Umbilical cord (tissue), 1 donor: ENCODE measurements at regions not wholly inside any gene's neighbourhood (a gene's known extent, or its start where the extent isn't known, plus 50 kb on each side); places are given as distances from the start of the nearest gene placed in this dataset.

Experiments
- DNase-seq: peaks from one replicate; pipeline ENCODE4 v3.0.0-alpha.2; 2015; ENCODE audit warnings: low spot score

DNA sequence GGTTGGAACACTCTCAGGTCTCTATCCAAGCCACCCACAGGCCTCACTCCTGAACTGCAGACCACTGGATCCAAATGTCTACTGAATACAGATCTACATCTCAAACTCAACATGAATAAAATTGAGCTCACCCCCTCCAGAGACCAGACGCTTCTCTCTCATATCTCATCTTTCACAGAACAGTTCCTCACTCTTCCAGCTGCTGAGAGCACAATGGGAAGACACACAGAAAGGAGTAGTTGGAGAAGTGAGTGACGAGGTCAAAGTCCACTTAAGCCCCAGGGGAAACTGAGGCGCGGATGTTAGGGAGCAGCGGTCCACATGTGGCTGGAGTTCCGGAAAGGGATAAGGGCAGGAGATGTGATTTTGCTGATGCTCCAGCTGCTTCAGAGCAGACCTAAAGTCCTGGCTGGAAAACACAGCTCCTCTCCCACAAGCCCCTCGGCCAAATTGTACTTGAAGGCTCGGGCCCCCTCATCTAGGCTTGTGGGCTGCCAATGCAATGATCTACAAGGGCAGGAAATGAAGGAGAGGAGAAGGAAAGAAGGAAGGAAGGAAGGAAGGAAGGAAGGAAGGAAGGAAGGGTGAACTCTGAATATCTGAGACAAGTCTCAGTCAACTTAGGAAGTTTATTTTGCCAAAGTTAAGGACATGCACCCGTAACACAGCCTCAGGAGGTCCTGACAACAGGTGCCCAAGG lies 211.2 kb upstream of the TLE3 start:
- DNase-seq: no peak

GRCh38 chr15:70308011-70308734 lies 210.5 kb upstream of the TLE3 start:
- DNase-seq: no peak

GRCh38 chr15:70306582-70306981 lies 208.9 kb upstream of the TLE3 start:
- no peak for DNase-seq

DNA sequence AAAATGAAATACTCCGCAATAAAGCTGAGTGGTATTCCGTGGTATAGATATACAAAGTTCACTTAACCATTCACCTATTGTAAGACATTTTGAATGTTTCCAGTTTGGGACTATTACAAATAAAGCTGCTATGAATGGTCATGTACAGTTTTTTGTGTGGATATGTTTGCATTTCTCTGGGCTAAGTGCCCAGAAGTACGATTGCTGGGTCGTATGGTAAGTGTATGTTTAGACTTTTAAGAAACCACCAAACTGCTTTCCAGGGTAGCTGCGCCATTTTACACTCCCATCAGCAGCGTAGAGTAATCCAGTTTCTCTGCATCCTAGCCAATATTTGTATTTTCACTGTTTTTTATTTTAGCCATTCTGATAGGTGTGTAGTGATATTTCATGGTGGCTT lies 208.4 kb upstream of the TLE3 start:
- DNase-seq: no peak

GRCh38 chr15:70303981-70304380 lies 206.3 kb upstream of the TLE3 start:
- DNase-seq: no peak

DNA sequence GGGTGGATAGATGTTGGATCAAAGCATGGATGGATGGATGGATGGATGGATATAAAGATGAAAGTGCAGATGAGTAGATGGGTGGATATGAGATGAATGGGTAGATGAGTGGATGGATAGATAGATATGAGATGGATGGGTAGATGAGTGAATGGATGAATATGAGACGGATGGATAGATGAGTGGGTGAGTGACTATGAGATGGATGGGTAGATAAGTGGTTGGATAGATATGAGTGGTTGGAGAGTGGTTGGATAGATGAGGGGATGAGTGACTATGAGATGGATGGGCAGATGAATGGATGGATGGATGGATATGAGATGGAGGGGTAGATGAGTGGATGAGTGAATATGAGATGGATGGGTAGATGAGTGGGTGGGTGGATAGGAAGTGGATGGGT lies 204.6 kb upstream of the TLE3 start:
- no peak for DNase-seq

GRCh38 chr15:70301396-70301795 lies 203.7 kb upstream of the TLE3 start:
- no peak for DNase-seq

DNA sequence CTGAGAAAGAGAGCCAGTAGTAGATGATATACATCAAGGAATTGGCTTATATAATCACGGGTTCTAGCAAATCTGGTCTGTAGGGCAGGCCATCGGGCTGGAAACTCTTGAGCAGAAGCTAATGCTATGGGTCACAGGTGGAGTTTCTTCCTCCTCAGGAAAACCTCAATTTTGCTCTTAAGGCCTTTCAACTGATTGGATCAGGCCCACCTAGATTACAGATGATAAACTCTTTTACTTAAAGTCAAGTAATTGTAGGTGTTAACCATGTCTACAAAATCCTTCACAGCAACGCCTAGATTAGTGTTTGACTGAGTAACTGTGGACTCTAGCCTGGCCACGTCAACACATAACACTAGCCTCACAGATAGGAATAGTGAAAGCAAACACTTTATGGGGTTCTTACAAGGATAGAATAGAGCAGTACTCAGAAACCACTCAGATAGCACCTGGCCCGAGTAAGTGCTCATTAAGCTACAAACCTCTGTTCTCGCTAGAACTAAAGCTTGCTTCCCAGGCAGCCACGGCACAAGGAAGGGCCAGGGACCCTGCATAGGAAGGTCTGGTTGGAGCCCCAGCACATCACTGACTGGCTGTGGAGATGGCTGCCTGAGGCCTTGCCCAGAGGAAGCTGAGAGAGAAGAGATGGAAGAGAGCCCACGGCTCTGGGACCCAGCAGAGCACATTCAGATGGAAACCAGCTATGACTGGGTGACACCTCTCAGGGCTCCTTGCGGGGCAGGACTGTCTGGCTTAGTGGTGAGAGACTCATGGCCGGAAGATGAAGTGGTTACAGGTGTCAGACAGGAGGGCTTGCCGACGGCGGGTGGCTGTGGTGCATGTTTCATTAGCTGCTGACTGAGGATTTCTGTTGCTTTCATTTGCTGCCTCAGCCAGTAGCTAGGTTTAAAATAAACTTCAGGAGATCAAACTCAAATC lies 202.5 kb upstream of the TLE3 start:
- DNase-seq: peak; percentile 50

DNA sequence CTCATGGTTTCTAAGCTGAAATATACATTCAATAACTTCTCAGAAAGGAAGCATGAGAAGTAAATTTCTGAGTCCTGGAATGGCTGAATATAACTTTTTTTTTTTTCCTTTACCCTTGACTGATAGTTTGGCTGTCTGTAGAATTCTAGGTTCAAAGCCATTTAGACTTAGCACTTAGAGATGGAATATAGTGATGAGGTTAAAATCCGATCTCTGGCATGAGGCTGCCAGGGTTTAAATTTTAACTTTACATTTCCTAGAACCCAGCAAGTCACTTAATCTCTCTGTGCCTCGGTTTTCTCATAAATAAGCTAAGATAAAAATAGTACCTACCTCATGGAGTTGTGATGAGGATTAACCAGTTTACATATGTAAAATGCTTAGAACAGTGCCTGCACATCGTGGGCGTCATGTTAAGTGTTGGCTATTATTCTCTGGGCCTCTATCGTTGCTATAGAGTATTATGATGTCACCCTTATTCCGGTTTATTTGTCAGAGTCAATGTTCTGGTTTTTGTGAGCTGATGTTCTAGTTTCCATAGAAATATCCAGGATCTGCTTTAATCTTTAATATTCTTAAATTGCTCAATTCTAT lies 199.8 kb upstream of the TLE3 start:
- DNase-seq: peak; percentile 75

DNA sequence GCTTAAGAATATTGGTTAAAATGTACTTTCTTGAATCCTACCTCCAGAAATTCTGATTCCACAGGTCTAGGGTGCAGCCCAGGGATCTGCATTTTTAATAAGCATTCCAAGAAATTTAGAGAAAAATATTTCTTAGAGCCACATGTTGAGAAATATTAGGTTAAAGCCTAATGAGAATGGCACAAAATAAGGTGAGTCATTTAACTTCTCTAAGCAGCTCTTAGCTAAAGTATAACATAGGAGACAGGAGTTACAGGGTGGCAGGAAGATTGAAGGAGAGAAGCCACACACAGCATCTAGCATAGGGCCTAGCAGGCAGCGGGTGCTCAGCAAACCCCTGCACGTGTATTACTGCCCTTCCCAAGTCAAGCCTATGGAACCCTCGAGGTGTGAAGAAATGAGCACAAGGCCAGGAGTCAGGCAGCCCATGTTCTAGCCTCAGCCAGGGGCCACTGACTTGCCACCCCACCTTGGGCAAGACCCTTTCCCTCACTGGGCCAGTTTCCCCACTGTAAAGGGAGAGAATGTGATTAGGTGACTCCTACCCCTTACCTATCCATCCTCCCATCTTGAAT lies 197.1 kb upstream of the TLE3 start:
- no peak for DNase-seq

DNA sequence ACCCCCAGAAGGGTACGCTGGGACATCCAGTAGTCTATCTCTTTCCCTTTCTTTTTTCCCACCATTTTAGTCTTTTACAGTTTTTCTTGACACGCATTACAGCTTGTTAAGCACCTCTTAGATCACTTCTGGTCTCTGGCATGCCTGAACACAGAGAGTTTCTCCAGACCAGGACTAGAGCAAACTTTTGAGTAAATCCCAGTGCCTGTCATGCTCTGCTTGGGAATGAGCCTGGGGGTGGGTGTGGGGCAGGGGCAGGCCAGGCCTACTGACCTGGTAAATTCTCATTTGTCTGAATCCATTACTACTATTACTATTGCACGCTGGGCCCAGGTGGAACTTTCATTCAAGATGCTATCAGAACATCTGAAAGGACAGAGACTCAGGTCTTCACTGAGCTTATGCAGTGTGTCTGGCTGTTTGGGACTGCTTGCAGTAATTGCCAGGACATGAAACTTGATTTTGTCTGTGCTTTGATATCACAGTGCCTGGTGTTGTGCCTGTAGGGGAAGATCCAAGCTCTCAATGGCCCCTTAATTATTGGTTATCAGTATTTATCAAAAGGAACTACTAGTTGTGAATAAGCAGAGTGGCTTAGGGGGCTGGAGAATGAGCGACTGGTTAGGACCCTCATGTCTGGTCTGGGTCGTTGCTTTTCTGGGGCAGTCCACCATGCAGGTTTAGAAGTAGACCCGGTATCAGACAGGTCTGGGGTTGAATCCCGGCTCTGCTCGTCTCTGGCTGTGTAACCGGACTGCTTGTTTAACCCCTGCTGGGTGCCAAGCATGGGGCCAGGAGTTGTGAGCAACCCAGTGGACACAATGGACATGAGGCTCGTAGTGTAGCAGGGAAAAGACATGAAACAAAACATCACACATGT lies 196.1 kb upstream of the TLE3 start:
- DNase-seq: peak; percentile 63

GRCh38 chr15:70293138-70293537 lies 195.4 kb upstream of the TLE3 start:
- no peak for DNase-seq

- DNase-seq: no peak
Measured at GRCh38 chr15:70292076-70292760, 194.5 kb upstream of the TLE3 start.

DNA sequence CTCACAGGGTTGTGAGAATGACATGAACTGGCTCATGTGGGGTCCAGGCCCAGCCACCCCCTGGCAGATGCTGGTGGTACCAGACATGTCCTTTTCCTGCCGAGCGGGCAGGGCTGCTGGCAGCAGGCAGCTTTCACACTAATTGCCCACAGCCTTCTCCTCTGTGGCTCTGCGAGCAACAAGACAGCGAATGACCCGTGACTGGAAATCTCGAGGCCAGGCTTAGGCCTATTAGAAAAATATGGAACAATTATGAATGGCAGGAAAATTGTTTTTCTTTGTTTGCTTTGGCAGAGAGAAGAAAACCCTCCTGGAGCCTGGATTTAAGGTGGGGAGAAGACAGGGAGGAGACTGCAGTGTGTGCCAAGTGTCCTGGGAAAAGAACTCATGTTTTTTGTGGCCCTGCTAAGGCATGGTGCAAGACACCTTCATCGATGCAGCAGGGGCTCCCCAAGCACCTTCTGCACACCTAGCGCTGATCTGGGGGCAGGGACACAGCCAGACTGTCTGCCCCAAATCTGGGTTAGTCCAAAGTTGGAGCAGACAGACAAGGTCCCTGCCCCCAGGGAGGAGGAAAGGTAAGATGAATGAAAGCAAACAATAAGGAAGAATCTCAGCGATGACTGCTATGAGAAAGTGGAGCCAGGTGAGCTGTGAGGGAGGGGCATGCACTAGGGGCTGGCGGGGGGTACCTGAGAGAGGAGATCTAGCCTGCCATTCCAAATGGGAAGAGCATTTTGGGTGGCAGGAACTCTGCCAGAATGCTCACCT lies 193.8 kb upstream of the TLE3 start:
- no peak for DNase-seq

- DNase-seq: no peak
Measured at GRCh38 chr15:70290708-70291107, 193.0 kb upstream of the TLE3 start.

DNA sequence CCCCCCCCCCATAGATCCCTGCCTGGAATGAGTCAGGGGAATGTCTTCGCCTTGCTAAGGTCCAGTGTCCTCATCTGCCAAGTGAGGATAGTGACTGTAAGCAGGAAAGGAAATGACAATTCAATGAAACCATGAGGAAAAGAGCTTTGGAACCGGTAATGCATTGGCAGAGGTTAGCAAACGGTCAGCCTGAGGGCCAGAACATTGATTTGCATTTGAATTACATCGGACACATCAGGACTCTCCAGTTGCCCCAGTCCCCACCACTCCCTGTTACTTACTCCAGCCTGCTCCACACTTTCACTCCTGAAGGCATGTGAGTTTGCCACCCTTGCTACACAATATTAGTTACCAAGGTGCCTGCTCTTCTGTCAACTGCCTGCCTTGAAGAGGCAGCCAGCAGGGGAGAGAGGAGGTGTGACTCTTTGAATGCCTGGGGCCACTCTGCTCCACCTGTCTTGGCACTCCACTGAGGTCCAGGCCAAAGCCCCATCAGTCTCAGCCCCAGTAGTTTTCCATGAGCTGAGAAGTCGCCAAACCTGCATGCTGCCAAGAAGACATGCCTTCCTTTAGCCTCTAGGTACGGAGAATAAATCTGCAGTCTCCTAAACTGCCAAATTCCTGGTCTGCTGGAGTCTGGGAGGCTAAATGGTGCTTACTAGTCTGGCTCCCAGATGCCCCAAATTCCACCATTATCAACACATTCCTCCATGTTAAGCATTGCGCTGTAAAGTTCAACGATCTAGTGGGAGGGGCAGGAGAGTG lies 191.7 kb upstream of the TLE3 start:
- DNase-seq: peak; percentile 95

DNA sequence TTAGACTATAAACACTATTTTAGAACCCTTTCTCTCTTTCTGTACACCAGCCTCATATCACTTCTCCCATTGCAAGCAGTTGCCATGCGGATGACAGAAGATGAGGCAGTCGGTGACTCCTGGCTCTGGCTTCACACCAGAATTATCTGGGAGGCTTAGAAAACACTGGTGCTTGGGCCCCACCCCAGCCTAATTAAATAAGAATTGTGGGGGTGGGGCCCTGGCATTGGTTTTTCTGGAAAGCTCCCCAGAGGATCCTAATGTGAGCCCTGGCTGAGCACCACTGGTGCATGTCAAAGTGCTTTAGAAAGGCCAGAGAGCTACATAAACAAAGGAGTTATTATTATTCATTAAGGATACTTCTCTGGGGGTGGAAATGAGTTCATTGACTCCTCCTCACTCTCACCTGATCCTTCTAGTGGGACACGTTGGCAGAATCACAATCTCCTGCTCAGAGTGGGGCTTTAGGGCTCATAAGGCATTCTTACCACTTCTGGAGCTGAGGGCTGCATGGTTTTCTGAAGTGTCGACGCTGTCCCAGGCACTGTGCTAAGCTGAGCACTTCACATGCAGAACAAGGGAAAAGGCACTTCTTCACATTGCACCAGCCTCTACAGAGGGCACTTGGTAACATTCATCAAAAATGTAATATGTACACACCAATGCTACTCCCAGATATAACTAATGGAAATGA lies 188.5 kb upstream of the TLE3 start:
- DNase-seq: no peak
